ENCODE measurements at regions not wholly inside any gene's neighbourhood (a gene's known extent, or its start where the extent isn't known, plus 50 kb on each side); places are given as distances from the start of the nearest gene placed in this dataset.

DNA sequence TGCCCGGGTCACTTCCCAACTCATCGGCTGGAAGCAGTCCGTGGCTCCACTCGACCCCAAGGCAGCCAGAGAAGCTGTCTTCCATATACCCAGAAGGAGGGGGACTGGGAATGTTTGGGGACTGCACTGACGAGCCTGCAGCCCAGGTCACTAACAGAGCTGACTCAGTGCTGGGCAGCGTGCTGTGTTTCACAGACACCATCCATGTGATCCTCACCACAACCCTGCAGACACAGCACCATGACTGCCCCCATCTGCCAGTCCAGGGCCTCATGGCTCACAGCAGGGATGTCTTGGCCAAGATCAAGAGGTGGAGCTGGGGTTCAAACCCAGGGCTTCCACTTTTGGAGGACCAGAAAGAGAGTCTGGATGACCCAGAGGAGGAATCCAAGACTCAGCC, 67.9 kb downstream of the KLHDC7A start:
- TF ChIP-seq, protein P1, sequence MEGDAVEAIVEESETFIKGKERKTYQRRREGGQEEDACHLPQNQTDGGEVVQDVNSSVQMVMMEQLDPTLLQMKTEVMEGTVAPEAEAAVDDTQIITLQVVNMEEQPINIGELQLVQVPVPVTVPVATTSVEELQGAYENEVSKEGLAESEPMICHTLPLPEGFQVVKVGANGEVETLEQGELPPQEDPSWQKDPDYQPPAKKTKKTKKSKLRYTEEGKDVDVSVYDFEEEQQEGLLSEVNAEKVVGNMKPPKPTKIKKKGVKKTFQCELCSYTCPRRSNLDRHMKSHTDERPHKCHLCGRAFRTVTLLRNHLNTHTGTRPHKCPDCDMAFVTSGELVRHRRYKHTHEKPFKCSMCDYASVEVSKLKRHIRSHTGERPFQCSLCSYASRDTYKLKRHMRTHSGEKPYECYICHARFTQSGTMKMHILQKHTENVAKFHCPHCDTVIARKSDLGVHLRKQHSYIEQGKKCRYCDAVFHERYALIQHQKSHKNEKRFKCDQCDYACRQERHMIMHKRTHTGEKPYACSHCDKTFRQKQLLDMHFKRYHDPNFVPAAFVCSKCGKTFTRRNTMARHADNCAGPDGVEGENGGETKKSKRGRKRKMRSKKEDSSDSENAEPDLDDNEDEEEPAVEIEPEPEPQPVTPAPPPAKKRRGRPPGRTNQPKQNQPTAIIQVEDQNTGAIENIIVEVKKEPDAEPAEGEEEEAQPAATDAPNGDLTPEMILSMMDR (IDR thresholded peaks at IDR 0.05; ENCODE audit: insufficient read depth, low read length, poor library complexity, severe bottlenecking) = no peak
- Histone ChIP-seq H3K27me3 (replicated peaks; ENCODE audit: control insufficient read depth, insufficient read depth, low read length) (peaks cover 5% of the 10 kb centered on the region), H3K4me3 (replicated peaks; ENCODE audit: low read depth, low read length) (no peak overlapping the region), H3K36me3 (ENCODE audit: control insufficient read depth, insufficient read depth, low read length) (no peaks in the 10 kb centered on the region)
- no peak for DNase-seq (ENCODE audit: extremely low read depth, insufficient read length)

DNA sequence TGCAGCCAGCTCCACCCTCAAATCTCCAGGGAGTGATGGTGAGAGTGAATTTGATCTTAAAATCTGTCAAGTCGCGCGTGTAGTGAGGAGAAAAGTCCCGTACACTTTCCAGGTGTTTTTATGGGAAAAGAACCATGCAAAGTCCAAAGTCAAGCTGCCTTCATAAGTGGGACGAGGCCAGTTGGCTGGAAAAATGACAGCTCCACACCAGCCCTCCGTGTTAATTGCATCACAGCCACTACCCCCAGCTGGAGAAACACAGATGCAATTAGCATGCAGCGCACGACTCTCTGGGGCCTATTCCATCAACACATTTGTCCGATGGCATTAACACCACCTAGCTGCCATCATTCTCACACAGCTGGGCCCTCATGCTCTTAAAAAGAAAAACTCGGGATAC, 68.4 kb downstream of the KLHDC7A start:
- H3K27me3 ChIP-seq (replicated peaks; ENCODE audit: control insufficient read depth, insufficient read depth, low read length) = peaks cover 5% of the 10 kb centered on the region
- no peak overlapping the region for H3K4me3 ChIP-seq (replicated peaks; ENCODE audit: low read depth, low read length)
- TF ChIP-seq, protein P1 (IDR thresholded peaks at IDR 0.05; ENCODE audit: insufficient read depth, low read length, poor library complexity, severe bottlenecking) = no peak
- DNase-seq (ENCODE audit: extremely low read depth, insufficient read length) = no peak
- H3K36me3 ChIP-seq (ENCODE audit: control insufficient read depth, insufficient read depth, low read length) = no peaks in the 10 kb centered on the region

DNA sequence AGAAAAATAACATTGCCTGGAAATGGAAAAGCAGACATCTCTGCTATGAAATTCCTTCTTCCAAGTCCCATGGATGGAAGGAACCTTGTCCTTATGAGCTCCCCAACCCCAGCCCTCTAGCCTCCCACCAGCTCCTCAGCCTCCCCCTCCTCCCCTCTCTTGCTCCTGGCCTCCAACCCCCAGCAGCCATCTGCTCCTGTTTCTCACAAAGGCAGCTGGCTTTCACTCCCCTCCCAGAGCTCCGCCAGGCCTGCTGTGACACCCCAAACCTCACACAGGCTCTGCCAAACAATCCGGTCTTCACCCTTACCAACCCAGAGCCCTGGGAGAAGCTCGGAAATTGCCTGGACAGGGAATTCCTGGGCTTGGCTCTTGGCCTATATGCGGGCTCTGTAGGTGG, 69.2 kb downstream of the KLHDC7A start:
- peaks cover 5% of the 10 kb centered on the region for H3K27me3 ChIP-seq (replicated peaks; ENCODE audit: control insufficient read depth, insufficient read depth, low read length)
- TF ChIP-seq, protein P1 (IDR thresholded peaks at IDR 0.05; ENCODE audit: insufficient read depth, low read length, poor library complexity, severe bottlenecking) = no peak
- H3K4me3 ChIP-seq (replicated peaks; ENCODE audit: low read depth, low read length) = no peak overlapping the region
- DNase-seq (ENCODE audit: extremely low read depth, insufficient read length) = no peak
- no peaks in the 10 kb centered on the region for H3K36me3 ChIP-seq (ENCODE audit: control insufficient read depth, insufficient read depth, low read length)

DNA sequence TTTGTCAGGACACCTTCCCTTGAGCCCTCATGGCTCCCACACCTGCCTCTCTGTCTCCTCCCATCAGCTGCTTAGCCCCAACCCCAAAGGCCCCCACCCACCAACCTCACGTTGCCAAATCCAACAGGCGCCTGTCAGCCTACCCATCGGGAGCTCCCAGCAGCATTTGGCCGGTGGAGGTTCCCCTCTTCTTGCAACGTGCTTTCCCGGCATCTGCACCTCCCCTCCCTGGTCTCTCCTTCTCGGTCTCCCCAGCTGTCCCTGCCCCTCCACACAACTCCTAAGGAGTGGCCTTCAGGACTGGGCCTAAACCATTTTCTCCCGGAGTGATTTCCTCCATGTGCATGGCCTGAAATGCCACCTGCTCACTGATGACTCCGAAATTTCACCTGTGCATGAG, 71.9 kb downstream of the KLHDC7A start:
- Histone ChIP-seq H3K36me3 (ENCODE audit: control insufficient read depth, insufficient read depth, low read length) (no peaks in the 10 kb centered on the region), H3K27me3 (replicated peaks; ENCODE audit: control insufficient read depth, insufficient read depth, low read length) (peaks cover 7% of the 10 kb centered on the region), H3K4me3 (replicated peaks; ENCODE audit: low read depth, low read length) (no peak overlapping the region)
- DNase-seq (ENCODE audit: extremely low read depth, insufficient read length) = no peak
- TF ChIP-seq, protein P1 (IDR thresholded peaks at IDR 0.05; ENCODE audit: insufficient read depth, low read length, poor library complexity, severe bottlenecking) = no peak

DNA sequence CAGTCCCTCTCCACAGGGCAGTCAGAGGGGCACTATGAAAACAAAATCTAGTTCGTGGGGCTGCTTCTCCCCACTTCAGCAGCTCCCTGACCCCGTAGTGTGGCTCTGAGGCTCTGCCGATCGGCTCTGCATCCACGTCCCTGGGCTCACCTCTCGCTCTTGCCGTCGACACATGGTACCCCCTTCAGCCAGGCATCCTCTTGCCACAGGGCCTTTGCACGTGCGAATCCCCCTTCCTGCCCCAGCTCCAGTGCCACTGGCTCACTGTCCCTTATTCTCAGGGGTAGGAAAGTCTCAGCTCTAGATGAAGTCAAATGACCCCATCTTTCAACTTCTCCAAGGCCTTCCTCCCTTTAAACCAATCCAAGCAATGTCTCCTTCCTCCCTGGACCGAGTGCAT, 72.7 kb downstream of the KLHDC7A start:
- Histone ChIP-seq H3K27me3 (replicated peaks; ENCODE audit: control insufficient read depth, insufficient read depth, low read length) (peaks cover 10% of the 10 kb centered on the region), H3K36me3 (ENCODE audit: control insufficient read depth, insufficient read depth, low read length) (no peaks in the 10 kb centered on the region), H3K4me3 (replicated peaks; ENCODE audit: low read depth, low read length) (no peak overlapping the region)
- no peak for DNase-seq (ENCODE audit: extremely low read depth, insufficient read length)
- TF ChIP-seq, protein P1 (IDR thresholded peaks at IDR 0.05; ENCODE audit: insufficient read depth, low read length, poor library complexity, severe bottlenecking) = no peak

DNA sequence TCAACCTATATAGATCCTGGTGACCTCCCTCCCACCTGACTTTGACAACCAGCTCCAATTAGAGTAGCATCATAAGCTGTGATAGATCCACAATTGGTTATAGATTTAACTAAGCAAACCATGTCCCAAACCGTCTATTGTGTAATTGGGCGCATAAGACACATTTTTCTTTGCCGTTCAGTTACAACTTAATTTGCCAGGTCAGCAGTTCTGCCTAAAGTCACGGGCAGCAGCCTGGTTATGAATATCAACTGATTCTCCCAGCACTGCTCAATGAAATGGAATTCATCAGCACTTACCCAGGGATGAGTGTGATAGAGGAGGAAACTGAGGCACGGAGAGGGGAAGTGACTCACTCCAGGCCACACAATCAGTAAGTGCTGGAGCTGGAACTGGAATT, 73.4 kb downstream of the KLHDC7A start:
- Histone ChIP-seq H3K27me3 (replicated peaks; ENCODE audit: control insufficient read depth, insufficient read depth, low read length) (peaks cover 8% of the 10 kb centered on the region), H3K36me3 (ENCODE audit: control insufficient read depth, insufficient read depth, low read length) (no peaks in the 10 kb centered on the region), H3K4me3 (replicated peaks; ENCODE audit: low read depth, low read length) (no peak overlapping the region)
- TF ChIP-seq, protein P1 (IDR thresholded peaks at IDR 0.05; ENCODE audit: insufficient read depth, low read length, poor library complexity, severe bottlenecking) = no peak
- DNase-seq (ENCODE audit: extremely low read depth, insufficient read length) = no peak
